Neural cell (in vitro differentiated cells): ENCODE measurements at regions not wholly inside any gene's neighbourhood (a gene's known extent, or its start where the extent isn't known, plus 50 kb on each side); places are given as distances from the start of the nearest gene placed in this dataset.

ENCODE experiments used
- EP300 ChIP-seq: fragments of 450-650 bp; conservative IDR thresholded peaks from 2 replicates; pipeline ENCODE4 v1.6.1; 2014; ENCODE audit warnings: antibody characterized with exemption, mild to moderate bottlenecking, moderate library complexity; ENCODE audit not compliant: poor library complexity, severe bottlenecking
- EZH2 ChIP-seq: fragments of 200-600, 300-800 bp; shearing (Covaris generic), sonication (generic); IDR thresholded peaks from 2 replicates; pipeline ENCODE4 v1.6.1; 2014; ENCODE audit warnings: antibody characterized with exemption, low read length, borderline replicate concordance, mild to moderate bottlenecking; ENCODE audit not compliant: insufficient read depth, poor library complexity, severe bottlenecking
- MXI1 ChIP-seq: fragments of 450-650 bp; conservative IDR thresholded peaks from 2 replicates; pipeline ENCODE4 v1.6.1; 2014; ENCODE audit warnings: antibody characterized with exemption, mild to moderate bottlenecking; ENCODE audit not compliant: poor library complexity, severe bottlenecking
- POLR2AphosphoS5 ChIP-seq: IDR thresholded peaks from 2 replicates; pipeline ENCODE4 v1.6.1; 2012
- RAD21 ChIP-seq: fragments of 450-650 bp; conservative IDR thresholded peaks from 2 replicates; pipeline ENCODE4 v1.6.1; 2014; ENCODE audit warnings: antibody characterized with exemption, mild to moderate bottlenecking, moderate library complexity
- SMC3 ChIP-seq: fragments of 450-650 bp; conservative IDR thresholded peaks from 2 replicates; pipeline ENCODE4 v1.6.1; 2014; ENCODE audit warnings: antibody characterized with exemption, mild to moderate bottlenecking, moderate library complexity; ENCODE audit not compliant: poor library complexity
- TAF1 ChIP-seq: IDR thresholded peaks from 2 replicates; pipeline ENCODE4 v1.6.1; 2012; ENCODE audit warnings: low read depth
- TF ChIP-seq, protein P1 (sequence below): fragments of 450-650 bp; IDR thresholded peaks from 2 replicates; pipeline ENCODE4 v1.5.1; 2014; ENCODE audit warnings: antibody characterized with exemption, mild to moderate bottlenecking, moderate library complexity; ENCODE audit not compliant: poor library complexity, severe bottlenecking
- TF ChIP-seq, protein P2 (sequence below): IDR thresholded peaks from 2 replicates; pipeline ENCODE4 v1.6.1; 2012; ENCODE audit warnings: borderline replicate concordance

DNA sequence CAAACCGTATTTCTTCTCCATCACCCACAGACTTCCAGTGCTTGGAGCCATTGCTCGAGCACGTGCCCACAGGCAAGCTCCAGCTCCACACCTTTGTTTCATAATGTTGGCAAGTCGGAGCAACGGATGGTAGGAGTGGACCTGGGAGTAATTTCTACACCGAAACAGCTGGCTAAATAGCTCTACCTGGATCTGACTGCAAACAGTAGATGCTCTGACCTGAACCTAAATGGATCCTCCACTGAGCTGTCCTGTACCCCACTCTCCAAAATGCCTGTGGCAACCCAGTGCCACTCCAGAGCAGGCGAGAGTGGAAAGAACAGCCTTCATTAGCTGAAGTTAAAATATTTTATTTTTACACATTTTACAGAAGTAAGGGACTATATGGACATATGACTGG lies 108.7 kb downstream of the BMP4 start:
- TF ChIP-seq, protein P1, sequence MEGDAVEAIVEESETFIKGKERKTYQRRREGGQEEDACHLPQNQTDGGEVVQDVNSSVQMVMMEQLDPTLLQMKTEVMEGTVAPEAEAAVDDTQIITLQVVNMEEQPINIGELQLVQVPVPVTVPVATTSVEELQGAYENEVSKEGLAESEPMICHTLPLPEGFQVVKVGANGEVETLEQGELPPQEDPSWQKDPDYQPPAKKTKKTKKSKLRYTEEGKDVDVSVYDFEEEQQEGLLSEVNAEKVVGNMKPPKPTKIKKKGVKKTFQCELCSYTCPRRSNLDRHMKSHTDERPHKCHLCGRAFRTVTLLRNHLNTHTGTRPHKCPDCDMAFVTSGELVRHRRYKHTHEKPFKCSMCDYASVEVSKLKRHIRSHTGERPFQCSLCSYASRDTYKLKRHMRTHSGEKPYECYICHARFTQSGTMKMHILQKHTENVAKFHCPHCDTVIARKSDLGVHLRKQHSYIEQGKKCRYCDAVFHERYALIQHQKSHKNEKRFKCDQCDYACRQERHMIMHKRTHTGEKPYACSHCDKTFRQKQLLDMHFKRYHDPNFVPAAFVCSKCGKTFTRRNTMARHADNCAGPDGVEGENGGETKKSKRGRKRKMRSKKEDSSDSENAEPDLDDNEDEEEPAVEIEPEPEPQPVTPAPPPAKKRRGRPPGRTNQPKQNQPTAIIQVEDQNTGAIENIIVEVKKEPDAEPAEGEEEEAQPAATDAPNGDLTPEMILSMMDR, result no peak
- TF ChIP-seq POLR2AphosphoS5 (no peak), EP300 (no peak), EZH2 (no peak), RAD21 (no peak), MXI1 (no peak), TAF1 (no peak), SMC3 (no peak)
- TF ChIP-seq, protein P2, sequence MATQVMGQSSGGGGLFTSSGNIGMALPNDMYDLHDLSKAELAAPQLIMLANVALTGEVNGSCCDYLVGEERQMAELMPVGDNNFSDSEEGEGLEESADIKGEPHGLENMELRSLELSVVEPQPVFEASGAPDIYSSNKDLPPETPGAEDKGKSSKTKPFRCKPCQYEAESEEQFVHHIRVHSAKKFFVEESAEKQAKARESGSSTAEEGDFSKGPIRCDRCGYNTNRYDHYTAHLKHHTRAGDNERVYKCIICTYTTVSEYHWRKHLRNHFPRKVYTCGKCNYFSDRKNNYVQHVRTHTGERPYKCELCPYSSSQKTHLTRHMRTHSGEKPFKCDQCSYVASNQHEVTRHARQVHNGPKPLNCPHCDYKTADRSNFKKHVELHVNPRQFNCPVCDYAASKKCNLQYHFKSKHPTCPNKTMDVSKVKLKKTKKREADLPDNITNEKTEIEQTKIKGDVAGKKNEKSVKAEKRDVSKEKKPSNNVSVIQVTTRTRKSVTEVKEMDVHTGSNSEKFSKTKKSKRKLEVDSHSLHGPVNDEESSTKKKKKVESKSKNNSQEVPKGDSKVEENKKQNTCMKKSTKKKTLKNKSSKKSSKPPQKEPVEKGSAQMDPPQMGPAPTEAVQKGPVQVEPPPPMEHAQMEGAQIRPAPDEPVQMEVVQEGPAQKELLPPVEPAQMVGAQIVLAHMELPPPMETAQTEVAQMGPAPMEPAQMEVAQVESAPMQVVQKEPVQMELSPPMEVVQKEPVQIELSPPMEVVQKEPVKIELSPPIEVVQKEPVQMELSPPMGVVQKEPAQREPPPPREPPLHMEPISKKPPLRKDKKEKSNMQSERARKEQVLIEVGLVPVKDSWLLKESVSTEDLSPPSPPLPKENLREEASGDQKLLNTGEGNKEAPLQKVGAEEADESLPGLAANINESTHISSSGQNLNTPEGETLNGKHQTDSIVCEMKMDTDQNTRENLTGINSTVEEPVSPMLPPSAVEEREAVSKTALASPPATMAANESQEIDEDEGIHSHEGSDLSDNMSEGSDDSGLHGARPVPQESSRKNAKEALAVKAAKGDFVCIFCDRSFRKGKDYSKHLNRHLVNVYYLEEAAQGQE, result no peak
